ENCODE measurements at regions not wholly inside any gene's neighbourhood (a gene's known extent, or its start where the extent isn't known, plus 50 kb on each side); places are given as distances from the start of the nearest gene placed in this dataset.
A peak's percentile ranks its signal among the peaks of the same experiment; 100 is the strongest.

DNA sequence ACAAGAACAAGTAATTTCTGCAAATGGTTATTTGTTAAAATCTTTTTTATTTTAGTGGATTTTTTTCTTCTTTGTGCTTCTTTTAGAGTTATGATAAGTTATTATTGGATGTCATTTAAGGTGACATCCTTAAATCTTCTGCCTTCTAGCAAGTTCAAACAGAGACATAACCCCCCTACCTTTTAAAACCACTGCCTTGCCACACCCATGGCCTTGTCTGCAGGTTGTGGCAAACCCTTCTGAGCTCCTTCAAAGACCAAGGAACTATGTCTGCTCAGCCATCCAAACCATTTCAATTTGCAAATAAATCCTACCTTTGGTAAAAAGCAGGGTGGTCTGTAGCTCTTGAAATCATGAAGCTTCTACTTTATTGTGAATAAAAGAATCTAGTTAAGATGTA is 241.6 kb downstream of the FAM76B start:
- no peak for DNase-seq (ENCODE audit: low spot score)

DNA sequence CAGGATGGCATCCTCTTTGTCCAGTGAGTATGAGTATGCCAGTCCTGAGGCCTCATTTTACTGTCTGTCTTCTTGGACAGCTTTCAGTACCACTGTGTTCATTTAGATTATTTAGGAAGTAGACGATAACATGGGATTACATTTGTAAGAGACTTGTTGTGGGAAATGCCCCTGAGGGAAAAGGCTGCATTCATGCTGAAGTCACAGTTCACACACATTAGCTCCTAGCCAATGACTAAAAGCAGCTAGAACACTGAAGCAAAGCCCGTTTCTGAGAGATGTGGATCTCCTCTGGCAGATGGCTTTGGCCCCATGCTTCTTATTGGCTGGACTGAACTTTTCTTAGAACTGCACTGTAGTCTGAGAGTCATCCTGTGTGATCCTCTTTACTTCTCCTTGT is 242.4 kb downstream of the FAM76B start:
- DNase-seq (ENCODE audit: low spot score) = no peak

DNA sequence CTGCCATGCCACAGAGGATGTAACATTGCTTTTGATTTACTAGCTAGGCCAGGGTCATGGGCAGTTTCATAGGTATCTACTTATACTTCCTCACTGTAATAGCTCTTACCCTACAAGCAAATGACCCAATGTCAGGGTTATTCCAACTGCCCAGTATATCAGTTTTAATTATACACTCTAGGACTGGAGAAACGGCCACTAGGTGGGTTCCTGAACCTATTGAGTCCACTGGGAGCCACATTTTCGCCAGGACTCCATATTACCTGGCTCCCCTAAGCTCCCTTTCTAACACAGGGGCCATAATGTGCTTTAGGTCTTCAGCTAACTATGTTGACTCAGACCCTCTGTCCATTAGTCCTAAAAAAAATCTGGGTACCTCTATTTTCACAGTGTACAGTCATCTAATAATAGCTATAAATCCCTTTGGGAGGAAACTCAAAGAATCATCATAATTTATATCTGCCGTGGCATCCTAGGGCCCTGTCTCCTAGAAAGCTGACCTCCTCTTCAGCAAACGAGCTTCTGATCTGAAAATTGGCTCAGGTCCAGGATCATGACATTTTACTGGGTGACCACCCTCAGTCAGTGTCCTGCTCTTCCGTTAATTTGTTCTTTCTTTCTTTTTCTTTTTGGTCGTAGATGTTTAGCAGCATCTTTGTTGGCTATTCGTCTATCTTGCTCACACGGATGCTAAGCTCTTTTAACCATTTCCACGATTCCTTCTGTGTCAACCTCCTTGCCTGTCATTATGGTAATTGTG is 244.3 kb downstream of the FAM76B start:
- DNase-seq (ENCODE audit: low spot score) = no peak

DNA sequence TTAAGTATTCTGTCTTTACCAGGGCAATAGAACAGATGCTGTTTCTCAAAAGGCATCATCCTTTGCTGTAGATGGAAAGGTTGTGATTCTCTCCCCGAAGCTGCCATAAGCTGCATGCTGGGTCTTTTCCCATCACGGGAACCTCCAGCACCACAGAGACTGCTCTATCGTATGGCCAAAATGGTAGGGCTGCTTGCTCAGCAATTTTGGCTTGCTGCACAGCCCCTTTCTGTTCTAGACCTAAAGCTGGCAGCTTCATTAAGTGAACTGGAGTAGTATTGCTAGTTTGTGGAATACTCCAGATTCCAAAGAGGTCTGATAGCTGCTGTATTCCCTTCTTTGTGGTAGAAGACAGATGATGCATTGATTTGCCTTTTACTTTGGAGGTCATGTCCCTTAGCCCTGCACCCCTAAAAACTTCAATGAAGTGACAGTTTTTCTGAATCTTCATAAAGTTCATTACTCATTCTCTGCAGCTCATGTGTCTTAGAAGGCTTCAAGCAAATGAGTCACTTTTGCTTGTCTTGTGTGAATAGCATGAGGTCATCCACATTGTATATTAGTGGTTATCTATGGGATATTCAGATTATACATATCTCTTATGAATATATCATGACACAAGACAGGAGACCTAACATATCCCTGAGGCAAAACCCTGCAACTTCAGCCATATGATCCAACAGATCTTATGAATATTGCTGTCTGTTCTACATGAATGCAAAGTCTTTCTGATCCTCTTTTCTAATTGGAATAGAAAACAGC is 245.3 kb downstream of the FAM76B start:
- DNase-seq (ENCODE audit: low spot score) = no peak

GRCh38 chr11:95542868-95543551 is 246.6 kb downstream of the FAM76B start:
- DNase-seq (ENCODE audit: low spot score) = no peak

- DNase-seq (ENCODE audit: low spot score) = no peak
These were observed 247.9 kb downstream of the FAM76B start for GRCh38 chr11:95541715-95542114.

GRCh38 chr11:95536047-95536690 is 253.4 kb downstream of the FAM76B start:
- no peak for DNase-seq (ENCODE audit: low spot score)

DNA sequence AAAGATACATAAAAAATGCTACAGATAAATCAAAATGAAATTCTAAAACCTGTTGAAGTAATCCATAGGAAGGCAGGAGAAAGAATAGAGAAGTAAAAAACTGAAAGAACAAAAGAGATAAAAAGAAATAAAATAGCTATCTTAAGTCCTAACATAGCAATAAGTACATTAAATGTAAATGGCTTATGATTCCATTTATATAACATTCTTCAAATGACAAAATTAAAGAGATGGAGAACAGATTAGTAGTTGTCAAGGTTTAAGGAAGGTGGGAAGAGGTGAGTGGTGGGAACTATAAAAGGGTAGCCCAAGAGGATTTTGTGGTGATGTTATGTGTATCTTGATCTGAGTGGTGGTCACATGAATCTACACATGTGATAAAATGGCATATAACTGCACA is 254.8 kb downstream of the FAM76B start:
- DNase-seq (ENCODE audit: low spot score) = no peak

- DNase-seq (ENCODE audit: low spot score) = no peak
These were observed 255.4 kb downstream of the FAM76B start for GRCh38 chr11:95534226-95534625.

GRCh38 chr11:95531116-95531515 is 258.5 kb downstream of the FAM76B start:
- no peak for DNase-seq (ENCODE audit: low spot score)

- DNase-seq (ENCODE audit: low spot score) = no peak
These were observed 265.1 kb downstream of the FAM76B start for GRCh38 chr11:95524314-95525036.

GRCh38 chr11:95522874-95523273 is 266.7 kb downstream of the FAM76B start:
- peak; percentile 18 for DNase-seq (ENCODE audit: low spot score)

DNA sequence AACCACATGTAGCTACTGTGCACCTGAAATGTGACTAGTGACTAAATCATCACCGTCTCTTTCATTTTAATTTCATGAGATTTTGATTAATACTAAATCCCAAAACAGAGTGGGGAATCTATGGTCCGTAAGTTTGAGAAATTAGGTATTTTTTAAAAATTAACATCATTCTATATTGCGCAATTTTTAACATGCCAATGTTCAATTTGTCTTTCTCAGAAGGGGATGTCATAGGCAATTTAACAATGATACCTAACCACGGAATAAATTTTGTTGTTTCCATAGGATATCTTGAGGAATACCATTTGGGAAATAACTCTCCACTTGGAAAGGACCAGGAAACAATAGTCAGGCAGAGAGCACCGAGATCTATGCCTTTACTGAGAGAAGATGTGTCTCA is 267.7 kb downstream of the FAM76B start:
- no peak for DNase-seq (ENCODE audit: low spot score)

DNA sequence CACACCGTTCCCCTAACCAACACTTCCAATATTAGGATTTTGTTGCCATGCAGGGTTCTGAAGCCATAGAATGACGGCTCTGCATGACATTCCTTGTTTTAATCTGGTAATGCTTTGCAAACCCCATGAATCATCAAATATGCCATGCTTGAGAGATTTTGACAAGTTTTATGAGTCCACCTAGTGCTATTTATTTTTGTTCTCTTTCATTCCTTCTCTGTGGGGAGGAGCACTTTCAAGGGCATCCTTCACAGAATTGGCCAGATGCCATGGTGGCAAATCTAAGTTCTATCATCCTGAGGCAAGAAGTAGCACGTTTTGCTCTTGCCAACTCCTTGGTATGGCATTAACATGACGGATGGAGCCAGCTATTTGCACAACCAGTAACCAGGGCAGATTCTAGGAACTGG is 268.4 kb downstream of the FAM76B start:
- DNase-seq (ENCODE audit: low spot score) = no peak

GRCh38 chr11:95520369-95521132 is 269.0 kb downstream of the FAM76B start:
- no peak for DNase-seq (ENCODE audit: low spot score)

GRCh38 chr11:95519912-95520311 is 269.7 kb downstream of the FAM76B start:
- DNase-seq (ENCODE audit: low spot score) = no peak

GRCh38 chr11:95517453-95517852 is 272.1 kb downstream of the FAM76B start:
- no peak for DNase-seq (ENCODE audit: low spot score)

- DNase-seq (ENCODE audit: low spot score) = no peak
These were observed 272.8 kb downstream of the FAM76B start for GRCh38 chr11:95516786-95517185.

DNA sequence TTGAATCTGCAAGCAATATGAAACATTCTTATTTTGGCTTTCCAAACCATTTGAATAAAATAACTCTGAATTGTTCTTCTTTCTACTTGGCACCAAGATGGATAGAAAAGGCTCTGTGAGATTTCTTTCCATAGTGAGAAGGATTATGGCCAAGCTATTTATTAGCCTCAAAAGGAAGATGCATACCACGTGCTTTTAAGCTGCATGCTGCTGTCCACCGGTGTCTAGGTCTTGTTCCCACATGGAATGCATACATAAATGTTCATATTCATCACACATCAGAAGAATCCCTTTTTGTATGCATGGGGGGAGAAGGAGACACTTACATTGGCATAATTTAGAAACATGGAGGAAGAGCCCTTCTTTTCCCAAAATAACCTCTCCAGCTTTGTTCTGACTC is 273.4 kb downstream of the FAM76B start:
- DNase-seq (ENCODE audit: low spot score) = no peak

DNA sequence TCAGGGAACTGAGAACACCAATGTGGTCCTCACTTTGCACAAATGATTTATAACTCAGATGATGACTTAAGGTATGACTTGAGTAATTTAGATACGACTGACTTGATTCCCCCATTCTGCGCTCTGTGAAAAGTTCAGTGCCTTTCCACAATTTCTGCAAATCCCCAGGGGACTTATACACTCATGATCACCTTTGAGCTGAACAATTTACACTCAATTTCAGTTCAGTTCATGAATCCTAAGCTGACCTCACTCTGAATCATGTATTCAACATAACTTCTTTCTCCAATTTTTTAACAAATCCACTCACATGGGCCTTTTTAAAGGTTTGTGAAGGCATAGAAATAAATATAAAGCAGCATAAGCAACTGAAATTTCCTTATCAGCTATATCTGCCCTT is 274.2 kb downstream of the FAM76B start:
- no peak for DNase-seq (ENCODE audit: low spot score)
